ENCODE measurements at regions not wholly inside any gene's neighbourhood (a gene's known extent, or its start where the extent isn't known, plus 50 kb on each side); places are given as distances from the start of the nearest gene placed in this dataset.

DNA sequence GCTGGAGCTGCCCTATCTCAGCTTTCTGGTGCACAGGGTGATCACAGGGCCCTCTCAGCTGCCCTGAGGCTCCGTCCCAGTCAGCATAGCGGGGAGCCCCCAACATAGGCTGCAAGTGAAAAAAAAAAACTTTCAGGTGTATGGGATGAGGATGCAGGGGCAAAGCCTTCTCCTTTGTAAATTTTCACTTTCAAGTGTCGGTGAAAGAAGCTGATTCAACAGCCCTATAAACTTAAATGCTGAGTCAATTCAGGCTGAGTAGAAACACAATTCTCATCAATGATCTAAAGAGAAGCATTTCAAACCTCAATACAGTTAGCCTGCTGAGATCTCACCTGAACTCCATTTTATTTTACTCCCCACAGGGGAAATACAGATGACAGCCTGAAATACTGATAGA, 171.2 kb downstream of the SEC16B start:
- TF ChIP-seq POLR2AphosphoS5 (IDR thresholded peaks at IDR 0.05) = no peak
- TF ChIP-seq POLR2A (IDR thresholded peaks at IDR 0.05) = no peak
- TF ChIP-seq, protein P1, sequence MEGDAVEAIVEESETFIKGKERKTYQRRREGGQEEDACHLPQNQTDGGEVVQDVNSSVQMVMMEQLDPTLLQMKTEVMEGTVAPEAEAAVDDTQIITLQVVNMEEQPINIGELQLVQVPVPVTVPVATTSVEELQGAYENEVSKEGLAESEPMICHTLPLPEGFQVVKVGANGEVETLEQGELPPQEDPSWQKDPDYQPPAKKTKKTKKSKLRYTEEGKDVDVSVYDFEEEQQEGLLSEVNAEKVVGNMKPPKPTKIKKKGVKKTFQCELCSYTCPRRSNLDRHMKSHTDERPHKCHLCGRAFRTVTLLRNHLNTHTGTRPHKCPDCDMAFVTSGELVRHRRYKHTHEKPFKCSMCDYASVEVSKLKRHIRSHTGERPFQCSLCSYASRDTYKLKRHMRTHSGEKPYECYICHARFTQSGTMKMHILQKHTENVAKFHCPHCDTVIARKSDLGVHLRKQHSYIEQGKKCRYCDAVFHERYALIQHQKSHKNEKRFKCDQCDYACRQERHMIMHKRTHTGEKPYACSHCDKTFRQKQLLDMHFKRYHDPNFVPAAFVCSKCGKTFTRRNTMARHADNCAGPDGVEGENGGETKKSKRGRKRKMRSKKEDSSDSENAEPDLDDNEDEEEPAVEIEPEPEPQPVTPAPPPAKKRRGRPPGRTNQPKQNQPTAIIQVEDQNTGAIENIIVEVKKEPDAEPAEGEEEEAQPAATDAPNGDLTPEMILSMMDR (IDR thresholded peaks at IDR 0.05) = no peak

Measured in breast epithelium (tissue), 3 donors.